HG03558 (cell line): ENCODE measurements at regions not wholly inside any gene's neighbourhood (a gene's known extent, or its start where the extent isn't known, plus 50 kb on each side); places are given as distances from the start of the nearest gene placed in this dataset.
"Not testable (repeated sequence)": the region's sequence is repeated elsewhere in the genome, so short reads cannot be mapped to it uniquely, and the experiment has no call there.

ENCODE experiments used
- ATAC-seq: cut with Tn5 transposase; IDR thresholded peaks from one replicate; pipeline ENCODE4 v1.9.1; 2021; ENCODE audit warnings: moderate number of reproducible peaks; ENCODE audit not compliant: unreplicated experiment; ENCODE audit errors: extremely low read depth

DNA sequence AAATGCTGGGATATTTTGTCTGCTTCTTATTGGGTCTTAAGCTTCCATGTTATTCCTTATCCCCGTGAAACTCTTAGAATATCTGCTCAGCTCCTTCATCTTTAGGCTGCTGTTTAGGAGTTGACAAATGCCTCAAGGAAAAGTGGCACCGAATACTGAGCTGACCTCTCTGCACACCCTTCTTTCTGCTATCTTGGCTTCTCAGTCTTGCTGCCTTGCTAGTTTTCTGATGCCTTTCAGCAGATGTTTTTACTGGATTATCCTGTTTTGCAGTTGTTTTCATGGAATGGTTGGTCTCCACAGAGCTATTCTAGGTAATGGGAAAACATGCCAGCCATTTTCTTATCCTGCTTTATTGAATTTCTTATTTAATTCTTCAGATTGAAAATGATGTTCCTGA lies 86.3 kb downstream of the GYPE start:
- no peak for ATAC-seq

DNA sequence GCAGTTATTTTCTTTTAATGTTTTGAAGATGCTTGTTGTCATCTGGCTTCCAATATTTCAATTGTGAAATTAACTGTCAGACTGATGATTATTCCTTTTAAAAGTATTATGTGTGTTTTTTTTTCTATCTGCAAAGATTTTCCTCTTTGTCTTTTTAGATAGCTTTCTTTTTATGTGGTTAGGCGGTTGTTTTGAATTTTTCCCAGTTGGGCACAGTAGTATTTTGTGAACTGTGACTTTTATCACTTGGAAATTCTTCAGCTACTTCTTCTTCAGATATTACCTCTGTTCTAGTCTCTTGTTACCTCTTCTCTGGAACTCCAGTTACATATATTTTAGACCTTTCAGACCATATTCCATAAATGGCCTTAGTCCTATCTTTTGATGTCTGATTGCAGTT lies 87.5 kb downstream of the GYPE start:
- ATAC-seq = not testable (repeated sequence)

DNA sequence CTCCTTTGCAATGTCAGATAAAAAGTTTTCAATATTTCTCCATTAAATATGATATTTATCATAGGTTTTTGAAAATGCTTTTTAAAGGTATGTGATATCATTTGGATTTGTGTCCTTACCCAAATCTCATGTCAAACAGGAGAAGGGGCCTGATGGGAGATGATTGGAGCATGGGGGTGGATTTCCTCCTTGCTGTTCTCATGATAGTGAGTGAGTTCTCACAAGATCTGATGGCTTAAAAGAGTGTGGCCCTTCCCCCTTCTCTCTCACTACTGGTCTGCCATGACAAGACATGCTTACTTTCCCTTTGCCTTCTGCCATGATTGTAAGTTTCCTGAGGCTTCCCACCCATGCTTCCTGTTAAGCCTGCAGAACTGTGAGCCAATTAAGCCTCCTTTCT lies 90.0 kb downstream of the GYPE start:
- ATAC-seq = not testable (repeated sequence)

DNA sequence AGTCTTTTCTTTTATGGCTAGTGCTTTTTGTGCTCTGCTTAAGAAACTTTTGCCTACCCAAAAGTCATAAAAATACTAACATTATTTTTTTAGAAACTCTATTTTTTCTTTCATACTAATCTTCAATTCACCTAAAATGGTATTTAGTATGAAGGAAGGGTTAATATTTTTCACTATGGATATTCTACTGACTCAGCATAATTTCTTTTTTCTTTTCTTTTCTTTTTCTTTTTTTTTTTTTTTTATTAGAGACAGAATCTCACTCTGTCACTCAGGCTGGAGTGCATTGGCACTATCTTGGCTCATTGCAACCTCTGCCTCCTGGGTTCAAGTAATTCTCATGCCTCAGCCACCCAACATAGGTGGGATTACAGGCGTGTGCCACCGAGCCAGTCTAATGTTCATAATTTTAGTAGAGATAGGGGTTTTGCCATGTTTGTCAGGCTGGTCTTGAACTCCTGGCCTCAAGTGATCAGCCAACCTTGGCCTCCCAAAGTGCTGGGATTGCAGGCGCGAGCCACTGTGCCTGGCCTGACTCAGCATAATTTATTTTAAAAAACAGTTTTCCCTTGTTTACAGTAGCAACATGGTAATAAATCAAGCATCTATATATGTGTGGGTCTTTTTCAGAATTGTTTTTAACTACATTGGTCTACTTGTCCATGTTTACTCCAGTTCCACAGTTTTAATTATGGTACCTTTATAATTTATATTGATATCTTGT lies 91.8 kb downstream of the GYPE start:
- ATAC-seq = not testable (repeated sequence)

DNA sequence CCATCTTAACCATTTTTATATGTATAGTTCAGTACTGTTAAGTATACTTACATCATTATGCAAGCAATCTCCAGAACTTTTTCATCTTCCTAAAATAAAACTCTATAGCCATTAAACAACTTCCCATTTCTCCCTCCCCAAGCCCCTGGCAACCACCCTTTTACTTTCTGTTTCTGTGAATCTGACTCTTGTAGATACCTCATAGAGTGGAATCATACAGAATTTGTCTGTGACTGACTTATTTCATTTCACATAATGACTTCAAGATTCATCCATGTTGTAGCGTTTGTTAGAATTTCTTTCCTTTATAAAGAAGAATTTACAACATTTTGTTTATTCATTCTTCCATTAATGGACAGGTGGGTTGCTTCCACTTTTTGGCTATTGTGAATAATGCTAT lies 91.2 kb upstream of the FREM3 start:
- not testable (repeated sequence) for ATAC-seq

DNA sequence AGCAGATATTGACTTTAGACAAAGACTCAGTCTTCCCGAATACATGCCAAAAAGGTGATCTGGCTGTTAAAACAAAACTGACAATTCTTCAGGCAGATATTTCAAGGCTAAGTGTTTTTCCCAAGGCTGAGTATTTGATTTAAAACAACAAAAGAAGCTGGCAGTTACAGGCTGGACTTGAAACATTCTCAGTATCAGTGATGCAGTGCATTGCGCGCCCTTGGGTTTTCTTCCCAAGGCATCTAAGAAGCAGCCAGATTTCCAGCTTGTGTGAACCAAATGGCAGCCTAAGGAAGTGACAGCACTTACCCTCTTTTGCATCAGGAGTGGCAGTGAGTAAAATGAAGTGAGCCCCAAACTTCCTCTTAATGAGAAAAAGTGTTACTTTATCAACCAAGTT lies 90.0 kb upstream of the FREM3 start:
- ATAC-seq = not testable (repeated sequence)

DNA sequence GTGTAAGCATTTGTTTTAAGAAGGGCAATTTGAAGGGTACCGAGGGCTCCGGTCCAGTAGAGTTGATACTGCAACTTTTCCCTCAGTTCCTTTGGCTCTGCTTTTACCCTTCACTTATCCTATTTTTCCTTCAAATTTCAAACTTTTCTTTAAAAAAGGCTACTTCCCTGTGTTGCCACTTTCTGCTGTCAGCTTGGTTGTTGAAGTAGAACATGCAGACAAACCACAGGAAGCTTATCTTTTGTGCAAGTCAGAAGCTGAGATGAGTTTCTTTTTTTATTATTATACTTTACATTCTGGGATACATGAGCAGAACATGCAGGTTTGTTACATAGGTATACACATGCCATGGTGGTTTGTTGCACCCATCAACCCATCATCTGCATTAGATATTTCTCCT lies 89.1 kb upstream of the FREM3 start:
- ATAC-seq = not testable (repeated sequence)

DNA sequence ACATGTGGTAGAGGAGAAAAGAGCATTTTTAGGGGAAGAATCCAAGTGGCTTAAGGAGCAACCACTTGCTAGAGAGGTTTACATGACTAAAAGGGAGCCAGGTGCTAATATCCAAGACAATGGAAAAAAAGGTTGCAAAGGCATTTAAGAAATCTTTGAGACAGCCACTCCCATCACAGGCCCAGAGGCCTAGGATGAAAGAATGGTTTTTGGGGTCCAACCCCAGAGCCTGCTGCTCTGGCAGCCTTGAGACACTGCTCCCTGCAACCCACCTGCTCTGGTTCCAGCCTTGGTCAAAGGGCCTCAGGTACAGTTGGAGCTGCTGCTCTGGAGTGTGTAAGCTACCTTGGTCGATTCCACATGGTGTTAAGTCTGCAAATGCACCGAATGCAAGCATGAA lies 84.1 kb upstream of the FREM3 start:
- ATAC-seq = no peak

DNA sequence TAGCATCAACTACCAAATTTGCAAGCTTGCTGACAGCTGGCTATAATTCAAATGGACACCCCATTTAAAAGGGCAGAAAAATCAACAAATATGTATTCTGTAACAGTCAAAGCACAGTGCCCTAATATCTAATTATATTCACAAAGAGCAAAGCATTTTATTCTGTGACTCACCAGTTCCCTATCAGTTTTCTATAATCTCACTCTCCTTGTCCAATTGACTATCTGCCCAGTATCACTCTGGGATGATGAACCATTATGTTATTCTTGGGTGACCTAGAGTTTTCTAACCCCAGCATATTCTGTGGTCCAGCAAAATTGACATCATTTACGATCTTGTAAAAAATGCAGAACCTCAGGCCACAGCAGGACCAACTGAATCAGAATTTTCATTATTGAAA lies 82.0 kb upstream of the FREM3 start:
- ATAC-seq = no peak

DNA sequence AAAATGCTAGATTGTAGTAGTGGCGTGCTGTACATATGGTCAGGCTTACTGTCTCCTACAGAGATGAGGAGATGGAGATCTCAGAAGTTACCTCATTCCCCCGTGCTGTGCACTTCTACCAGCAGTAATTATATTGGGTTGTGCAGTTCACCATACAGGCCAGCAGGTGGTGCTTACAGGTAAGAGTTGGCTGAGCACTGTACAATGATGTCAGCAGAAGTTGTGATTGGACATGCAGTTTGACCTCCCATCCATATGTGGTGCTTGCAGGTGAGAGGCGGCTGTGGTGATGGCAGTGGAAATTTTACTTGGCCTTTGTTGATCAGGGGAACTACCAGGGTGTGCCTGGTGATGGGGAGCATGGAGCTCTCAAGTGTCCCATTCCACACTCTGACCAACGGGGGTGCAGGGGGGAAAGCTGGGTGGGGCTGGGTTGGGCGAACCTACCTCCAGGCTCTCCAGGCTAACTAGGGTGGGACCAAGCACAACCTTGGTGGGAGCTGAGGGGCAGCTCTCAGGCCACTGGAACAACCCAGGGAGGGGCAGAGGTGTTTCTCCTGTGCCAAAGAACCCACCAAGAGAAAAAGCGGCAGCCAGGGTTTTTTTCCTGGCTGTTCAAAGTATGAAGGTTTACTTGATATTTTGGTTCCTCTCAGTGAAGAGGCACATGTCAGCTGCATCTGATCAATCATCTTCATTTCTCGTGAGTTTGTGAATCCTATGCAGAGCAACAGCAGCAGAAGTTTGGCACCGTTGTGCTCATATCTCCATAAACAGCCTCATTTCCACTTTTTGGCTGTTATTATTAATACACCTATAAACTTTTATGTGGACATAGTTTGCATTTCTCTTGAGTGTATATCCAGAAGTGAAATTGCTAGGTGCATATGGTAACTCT lies 73.8 kb upstream of the FREM3 start:
- peak; percentile 100 for ATAC-seq

DNA sequence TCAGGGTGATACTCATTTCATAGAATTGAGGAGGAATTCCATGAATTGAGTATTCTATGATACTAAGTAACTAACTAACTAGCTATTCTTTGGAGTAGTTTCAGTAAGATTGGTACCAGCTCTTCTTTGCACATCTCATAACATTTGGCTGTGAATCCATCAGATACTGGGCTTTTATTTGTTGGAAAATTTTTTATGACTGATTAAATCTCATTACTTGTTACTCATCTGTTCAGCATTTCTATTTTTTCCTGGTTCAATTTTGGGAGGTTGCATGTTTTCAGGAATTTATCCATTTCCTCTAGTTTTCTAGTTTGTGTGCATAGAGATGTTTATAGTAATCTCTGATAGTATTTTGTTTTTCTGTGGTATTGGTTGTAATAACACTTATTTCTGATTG lies 70.8 kb upstream of the FREM3 start:
- ATAC-seq = no peak

DNA sequence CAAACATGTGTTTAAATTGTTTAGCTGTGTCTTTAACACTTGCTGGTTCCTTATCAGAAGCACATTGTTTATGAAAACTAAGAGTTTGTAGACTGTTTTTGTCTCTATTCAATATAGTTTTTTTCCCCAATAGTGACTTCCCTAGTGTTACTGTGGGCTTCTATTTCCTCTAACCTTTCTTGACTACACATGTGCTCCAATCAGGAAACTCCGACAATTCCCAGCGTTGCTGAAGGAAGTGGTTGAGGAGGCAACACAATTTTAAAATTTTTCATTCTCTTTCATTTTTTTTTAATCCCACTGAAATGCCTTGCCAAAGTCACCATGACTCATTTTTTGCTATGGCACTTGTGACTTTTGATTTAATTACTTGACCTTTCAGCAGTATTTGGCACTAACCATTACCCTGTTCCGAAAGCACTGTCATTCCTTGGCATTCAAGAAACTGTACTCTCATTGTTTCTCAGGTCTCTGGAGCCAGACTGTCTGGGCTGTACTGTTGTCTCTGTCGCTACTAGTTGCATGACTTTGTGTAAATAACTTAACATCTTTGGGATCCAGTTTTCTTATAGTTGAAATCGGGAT lies 67.6 kb upstream of the FREM3 start:
- no peak for ATAC-seq

DNA sequence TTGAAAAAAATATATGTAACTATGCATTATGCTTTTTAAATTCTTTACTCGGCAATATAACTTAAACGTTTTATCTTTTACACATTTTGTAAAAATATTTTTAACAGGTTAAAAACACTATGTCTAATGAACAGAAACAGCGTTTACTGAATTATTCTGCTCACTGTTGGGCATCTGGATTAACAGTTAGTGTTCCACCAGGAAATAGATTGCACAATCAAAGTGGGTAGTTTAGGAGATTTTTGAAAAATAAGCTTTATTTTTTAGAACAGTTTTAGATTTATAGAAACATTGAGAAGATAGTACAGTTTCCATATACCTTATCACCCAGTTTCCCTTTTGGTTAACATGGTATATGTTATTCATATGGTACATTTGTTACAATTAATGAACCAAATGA lies 63.1 kb upstream of the FREM3 start:
- no peak for ATAC-seq

DNA sequence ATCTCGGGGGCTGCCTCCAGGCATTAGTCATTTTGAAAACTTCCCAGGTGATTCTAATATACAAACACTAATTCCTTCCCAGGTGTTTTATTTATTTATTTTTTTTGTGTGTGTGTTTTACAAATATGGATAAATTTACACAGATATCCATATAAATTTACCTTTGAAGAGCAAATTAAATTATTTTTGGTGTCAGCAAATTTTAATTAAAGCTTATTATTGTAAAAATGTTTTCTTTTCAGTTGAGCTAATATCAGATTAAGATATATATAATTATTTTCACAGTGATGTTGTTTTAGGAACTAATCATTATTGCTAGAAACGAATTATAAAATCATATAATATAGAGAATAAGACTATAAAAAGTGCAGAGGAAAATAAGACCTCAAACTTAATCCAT lies 62.0 kb upstream of the FREM3 start:
- no peak for ATAC-seq
